ENCODE measurements at regions not wholly inside any gene's neighbourhood (a gene's known extent, or its start where the extent isn't known, plus 50 kb on each side); places are given as distances from the start of the nearest gene placed in this dataset.
"Not testable (repeated sequence)": the region's sequence is repeated elsewhere in the genome, so short reads cannot be mapped to it uniquely, and the experiment has no call there.

DNA sequence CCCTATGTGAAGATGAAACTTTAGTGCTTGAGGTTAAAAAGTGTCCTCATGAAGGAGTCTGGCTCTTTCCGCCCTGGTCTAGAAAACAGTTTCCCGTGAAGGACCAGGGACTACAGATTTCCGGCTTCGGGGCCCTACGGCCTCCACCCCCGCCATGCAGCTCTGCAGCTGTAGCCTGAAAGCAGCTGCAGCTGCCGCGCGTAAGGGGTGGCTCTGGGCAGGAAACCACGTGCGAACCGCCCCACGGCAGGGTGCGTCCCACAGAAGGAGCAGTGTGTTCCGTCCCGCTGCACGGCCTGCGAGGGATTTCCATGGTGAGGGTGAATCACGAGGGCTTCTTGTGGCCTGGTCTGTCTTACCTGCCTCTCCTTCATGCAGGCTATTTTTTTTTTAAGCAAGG is 117.0 kb downstream of the ERMARD start:
- no peak for DNase-seq

- DNase-seq = no peak
These were observed 116.3 kb downstream of the ERMARD start for GRCh38 chr6:169867751-169868191.

DNA sequence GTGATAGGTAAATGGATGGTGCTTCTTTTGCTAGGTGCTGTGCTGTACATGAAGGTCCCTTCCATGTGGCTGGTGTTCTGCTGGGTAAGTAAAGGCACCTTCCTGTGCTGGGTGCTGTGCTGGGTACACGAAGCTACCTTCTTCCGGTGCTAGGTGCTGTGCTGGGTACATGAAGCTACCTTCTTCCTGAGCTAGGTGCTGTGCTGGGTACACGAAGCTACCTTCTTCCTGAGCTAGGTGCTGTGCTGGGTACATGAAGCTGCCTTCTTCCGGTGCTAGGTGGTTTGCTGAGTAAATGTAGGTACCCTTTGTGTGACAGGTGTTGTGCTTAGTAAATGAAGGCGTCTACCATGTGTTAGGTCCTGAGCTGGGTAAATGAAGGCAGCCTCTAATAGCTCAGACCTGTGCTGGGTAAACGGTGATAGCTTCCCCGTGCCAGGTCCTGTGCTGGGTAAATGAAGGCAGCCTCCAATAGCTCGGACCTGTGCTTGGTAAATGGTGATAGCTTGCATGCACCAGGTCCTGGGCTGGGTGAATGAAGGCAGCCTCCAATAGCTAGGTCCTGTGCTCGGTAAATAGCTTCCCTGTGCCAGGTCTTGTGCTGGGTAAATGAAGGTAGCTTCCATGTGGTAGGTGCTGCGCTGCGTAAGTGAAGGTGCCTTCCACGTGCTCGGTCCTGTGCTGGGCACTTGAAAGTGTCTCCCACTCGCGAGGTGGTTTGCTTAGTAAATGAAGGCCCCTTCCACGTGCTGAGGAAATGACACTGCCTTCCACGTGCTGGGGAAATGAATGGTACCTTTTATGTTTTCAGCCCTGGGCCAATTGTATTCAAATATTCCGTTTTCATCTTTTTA is 115.5 kb downstream of the ERMARD start:
- DNase-seq = no peak

- no peak for DNase-seq
These were observed 114.7 kb downstream of the ERMARD start for GRCh38 chr6:169866140-169866534.

DNA sequence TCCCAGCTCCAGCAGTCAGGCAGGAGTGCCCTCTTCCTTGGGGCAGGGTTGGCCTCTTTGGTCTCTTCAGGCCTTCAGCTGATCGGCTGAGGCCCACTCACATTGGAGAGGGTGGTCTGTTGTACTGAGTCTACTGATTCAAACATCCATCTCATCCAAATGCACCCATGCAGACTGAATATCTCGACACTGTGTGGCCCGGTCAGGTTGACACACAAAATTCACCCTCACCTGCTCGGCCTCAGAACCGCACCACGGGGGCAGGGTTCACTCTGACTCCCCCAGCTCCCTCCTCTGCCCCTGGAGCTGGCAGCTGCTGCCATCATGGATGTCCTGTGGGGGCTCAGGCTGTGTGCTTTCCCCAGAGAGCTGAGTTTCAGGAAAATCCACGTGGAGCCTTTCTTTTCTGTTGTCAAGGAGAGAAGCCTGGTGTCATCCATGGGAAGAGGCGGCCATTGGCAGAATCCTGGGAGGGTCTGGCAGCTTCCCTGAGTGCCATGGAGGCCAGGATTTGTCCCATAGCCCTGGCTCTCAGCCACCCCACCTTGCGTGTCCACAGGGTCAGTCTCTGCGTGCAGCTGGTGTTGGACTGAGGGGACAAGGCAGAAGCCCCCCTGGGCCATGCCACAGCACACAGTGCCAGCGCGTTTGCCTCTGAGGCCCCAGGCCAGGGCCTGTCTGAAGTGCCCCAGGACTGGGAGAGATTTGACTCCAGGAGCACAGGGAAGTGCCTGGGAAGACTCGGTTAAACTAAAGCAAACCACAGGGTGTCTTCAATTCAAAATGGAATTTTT is 114.1 kb downstream of the ERMARD start:
- no peak for DNase-seq

- peak; percentile 26 for DNase-seq
These were observed 113.0 kb downstream of the ERMARD start for GRCh38 chr6:169864148-169865020.

- DNase-seq = no peak
These were observed 112.3 kb downstream of the ERMARD start for GRCh38 chr6:169863710-169864109.

GRCh38 chr6:169862892-169863525 is 111.6 kb downstream of the ERMARD start:
- DNase-seq = peak; percentile 16

GRCh38 chr6:169862043-169862891 is 110.8 kb downstream of the ERMARD start:
- peak; percentile 24 for DNase-seq

DNA sequence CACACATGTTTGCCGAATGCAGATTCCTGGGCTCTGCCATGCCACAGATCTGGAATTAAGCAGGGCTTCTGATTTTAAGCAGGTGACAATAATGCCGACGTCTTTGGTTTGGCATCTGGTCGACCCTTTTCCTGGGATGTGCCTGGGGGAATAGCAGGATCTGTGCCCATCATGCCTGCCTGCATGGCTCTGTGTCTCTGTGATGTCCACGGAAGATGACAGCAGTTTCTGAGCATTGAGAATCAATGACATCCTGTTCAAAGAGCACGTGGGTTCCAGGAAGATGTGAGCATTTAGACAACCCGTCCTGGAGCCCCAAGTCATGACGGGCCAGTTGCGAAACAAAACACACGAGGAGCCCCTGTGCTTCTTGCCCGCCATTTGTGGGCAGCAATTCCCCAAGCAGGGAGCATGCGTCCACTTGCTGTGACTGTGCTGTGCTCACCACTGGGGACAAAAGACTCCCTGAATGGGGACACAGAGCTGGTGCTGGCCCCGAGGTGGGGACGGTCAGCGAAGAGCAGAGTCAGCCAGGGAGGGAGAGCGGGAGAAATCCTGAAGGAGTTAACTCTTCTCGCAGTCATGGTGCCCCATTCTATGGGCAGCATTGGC is 110.1 kb downstream of the ERMARD start:
- DNase-seq = peak; percentile 49

DNA sequence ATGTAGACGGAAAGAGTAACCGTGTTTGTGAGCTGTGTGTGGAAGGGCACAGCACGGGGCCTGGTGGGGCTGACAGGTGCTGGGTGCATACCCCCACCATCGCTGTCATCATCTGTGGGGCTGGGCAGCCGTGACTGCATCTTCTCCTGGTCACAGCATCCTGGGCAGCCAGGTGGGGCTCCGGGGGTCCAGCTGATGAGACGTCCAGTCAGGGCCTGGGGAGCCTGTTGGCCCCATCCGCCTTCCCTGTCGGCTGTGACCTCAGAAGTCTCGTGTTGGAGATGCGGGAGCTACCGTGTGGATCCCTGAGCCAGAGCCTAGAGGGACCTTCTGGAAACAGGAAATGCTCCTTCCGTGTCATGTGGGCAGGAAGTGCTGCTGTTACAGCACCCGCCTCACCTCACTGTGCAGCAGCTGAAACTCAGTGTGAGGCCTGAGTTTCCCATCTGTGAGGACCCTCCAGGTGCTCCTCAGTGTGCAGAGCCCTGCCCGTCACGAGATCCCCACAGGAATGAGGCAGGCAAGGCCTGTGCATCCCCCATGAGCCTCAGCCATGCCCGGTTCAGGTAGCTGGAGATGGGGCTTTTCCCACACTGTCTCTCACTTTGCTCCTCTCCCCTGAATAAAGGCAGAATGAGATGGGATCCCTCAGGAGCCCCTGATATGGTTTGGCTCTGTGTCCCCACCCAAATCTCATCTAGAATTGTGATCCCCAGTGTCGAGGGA is 108.7 kb downstream of the ERMARD start:
- DNase-seq = no peak

DNA sequence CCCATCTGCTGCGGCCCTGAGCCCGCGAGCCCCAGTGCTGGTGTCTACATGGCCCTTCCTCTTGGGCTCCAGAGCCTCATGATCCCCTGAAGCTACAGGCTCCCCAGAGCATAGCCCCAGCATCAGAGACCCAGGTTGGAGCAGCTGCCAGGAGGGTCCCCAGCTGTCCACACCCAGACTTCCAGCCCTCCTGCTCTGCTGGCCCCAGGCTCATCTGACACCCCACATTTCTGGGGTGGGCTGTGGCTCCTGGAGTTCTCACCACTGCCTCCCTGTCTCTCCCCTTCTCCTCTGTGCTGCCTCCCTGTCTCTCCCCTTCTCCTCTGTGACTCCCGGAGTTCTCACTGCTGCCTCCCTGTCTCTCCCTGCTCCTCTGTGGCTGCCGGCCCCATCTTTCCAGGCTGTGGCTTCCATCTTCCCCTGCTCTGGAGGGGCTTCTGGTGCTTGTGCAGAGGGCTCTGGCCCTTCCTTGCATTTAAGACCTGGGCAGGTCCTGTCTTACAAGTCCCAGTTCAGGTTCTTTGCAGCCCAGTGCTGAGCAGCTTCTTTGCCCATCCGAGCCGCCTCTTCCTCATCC is 108.1 kb downstream of the ERMARD start:
- no peak for DNase-seq

- DNase-seq = no peak
These were observed 107.5 kb downstream of the ERMARD start for GRCh38 chr6:169858935-169859351.

DNA sequence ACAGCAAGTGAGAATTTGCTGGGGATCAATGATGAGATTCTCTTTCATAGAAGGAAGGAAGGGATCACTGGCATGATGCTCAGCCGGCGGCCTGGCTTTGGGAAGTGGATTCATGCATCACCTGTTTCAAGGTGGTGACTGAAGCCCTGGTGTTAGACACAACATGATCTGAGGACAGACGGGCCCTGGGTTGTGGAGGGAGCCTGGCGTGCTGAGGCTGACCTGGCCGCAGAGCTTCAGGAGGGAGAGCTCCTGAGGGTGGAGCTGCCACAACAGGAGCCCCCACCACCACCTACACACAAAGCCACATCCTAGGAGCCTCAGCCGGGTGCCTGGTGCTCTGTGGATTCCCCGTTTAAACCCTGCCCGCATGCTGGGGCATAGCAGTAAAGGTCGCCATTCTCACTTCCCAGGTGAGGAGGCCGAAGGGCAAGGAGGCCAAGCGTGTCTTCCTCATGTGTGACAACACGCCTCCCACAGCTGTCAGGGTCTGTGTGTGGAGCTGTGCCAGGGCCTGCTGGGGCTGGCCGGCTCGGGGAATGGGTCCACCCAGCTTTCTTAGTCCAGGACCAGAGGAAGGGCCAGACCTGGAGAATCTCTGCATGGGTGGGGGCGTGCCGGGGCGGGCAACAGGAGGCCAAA is 107.0 kb downstream of the ERMARD start:
- no peak for DNase-seq

- DNase-seq = no peak
These were observed 106.2 kb downstream of the ERMARD start for GRCh38 chr6:169857343-169858292.

DNA sequence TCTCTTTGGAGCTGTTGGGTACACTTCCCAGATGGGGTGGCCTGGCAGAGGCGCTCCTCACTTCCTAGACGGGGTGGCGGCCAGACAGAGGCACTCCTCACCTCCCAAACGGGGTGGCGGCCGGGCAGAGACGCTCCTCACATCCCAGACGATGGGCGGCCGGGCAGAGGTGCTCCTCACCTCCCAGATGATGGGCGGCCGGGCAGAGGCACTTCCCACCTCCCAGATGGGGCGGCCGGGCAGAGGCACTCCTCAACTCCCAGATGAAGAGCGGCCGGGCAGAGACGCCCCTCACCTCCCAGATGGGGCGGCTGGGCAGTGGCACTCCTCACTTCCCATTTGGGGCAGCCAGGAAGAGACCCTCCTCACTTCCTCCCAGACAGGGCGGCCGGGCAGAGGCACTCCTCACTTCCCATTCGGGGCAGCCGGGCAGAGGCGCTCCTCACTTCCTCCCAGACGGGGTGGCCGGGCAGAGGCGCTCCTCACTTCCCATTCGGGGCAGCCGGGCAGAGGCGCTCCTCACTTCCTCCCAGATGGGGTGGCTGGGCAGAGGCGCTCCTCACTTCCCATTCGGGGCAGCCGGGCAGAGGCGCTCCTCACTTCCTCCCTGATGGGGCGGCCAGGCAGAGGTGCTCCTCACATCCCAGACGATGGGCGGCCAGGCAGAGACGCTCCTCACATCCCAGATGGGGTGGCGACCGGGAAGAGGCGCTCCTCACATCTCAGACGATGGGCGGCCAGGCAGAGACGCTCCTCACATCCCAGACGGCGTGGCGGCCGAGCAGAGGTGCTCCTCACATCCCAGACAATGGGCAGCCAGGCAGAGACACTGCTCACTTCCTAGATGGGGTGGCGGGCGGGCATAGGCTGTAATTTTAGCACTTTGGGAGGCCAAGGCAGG is 105.3 kb downstream of the ERMARD start:
- DNase-seq = not testable (repeated sequence)

DNA sequence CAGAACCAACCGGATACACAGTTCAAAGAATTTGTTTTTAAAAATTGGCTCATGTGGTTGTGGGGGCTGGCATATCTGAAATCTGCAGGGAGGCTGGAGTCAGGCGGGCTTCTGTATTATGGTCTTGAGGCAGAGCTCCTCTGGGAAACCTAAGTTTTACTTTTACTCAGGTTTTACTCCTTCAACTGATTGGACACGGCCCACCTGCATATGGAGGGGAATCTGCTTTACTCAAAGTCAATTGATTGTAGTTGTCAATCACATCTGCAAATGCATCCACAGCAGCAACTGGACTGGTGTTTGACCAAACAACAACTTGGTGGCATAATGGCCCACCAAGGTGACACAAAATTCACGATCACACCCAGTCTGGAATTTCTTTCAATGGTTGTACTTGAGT is 103.4 kb downstream of the ERMARD start:
- DNase-seq = no peak

All from eye (tissue), 1 donor.